Kidney epithelial cell (primary cell): ENCODE measurements at regions not wholly inside any gene's neighbourhood (a gene's known extent, or its start where the extent isn't known, plus 50 kb on each side); places are given as distances from the start of the nearest gene placed in this dataset.

Experiments used
- DNase-seq: peaks from one replicate; pipeline ENCODE4 v3.0.0-alpha.2; 2010; ENCODE audit warnings: low read depth
- H3K27me3 ChIP-seq: 2 replicates; pipeline ENCODE4 v1.6.0; 2011; ENCODE audit warnings: low read length; ENCODE audit not compliant: control insufficient read depth, insufficient read depth
- H3K36me3 ChIP-seq: 2 replicates; pipeline ENCODE4 v1.5.1; 2011; ENCODE audit warnings: low read length; ENCODE audit not compliant: control insufficient read depth, insufficient read depth
- H3K4me3 ChIP-seq: 2 replicates; pipeline ENCODE4 v1.5.1; 2011; ENCODE audit warnings: low read depth, mild to moderate bottlenecking, control low read depth, low read length
- TF ChIP-seq, protein P1 (sequence below): IDR thresholded peaks from 2 replicates; pipeline ENCODE4 v1.5.1; 2011; ENCODE audit warnings: mild to moderate bottlenecking, moderate library complexity, low read length, control low read depth, inconsistent platforms; ENCODE audit not compliant: insufficient read depth, poor library complexity, severe bottlenecking

DNA sequence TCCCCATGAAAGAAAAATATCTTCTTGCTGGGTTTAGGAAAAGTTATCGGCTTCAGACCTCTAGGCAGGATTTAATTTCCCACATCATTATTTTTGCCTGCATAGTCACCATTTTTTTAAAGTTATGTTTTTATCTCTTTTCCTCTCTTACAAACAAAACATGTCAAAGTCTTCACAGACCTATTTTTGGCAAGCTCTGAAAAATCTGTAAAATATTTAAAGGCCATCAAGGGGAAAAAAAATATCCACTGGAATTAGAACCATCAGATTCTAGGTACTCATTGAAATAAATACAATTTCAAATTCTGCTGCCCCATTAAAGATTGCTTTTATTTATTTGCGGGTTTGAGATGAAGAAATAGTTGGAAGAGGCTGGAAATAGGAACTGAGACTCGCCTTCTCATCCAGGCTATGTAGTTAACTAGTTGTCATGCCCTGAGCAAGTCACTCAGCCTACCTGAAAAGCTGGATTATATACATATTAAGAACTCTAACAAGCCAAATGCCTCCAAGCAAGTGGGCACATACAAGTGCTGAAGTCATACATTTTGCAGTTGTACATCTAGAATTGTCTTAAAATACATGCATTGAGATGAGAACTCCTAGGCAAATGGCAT lies 101.7 kb upstream of the SASH1 start:
- TF ChIP-seq, protein P1, sequence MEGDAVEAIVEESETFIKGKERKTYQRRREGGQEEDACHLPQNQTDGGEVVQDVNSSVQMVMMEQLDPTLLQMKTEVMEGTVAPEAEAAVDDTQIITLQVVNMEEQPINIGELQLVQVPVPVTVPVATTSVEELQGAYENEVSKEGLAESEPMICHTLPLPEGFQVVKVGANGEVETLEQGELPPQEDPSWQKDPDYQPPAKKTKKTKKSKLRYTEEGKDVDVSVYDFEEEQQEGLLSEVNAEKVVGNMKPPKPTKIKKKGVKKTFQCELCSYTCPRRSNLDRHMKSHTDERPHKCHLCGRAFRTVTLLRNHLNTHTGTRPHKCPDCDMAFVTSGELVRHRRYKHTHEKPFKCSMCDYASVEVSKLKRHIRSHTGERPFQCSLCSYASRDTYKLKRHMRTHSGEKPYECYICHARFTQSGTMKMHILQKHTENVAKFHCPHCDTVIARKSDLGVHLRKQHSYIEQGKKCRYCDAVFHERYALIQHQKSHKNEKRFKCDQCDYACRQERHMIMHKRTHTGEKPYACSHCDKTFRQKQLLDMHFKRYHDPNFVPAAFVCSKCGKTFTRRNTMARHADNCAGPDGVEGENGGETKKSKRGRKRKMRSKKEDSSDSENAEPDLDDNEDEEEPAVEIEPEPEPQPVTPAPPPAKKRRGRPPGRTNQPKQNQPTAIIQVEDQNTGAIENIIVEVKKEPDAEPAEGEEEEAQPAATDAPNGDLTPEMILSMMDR = no peak
- H3K27me3 ChIP-seq = no peaks in the 10 kb centered on the region
- DNase-seq = no peak
- no peak overlapping the region for H3K4me3 ChIP-seq
- no peaks in the 10 kb centered on the region for H3K36me3 ChIP-seq

DNA sequence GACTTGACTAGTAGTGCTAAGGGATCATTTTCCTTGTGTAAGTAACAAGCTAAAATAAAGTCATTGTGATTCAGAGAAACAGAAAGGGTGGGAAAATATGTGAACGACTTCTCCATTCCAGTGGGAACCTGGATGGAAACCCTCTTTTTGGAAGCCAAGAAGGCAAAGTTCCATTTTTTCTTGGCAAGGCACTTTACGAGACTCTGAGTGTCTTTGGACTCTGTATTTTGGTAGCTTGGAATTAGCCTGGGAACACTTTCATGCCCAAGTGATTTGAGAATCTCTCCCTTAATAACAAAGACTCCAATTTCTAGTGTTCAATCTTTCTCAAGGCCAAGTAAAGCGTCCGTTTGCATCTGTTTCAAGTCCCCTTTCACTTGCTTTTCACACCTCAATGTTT lies 100.5 kb upstream of the SASH1 start:
- no peak for DNase-seq
- Histone ChIP-seq H3K4me3 (no peak overlapping the region), H3K36me3 (no peaks in the 10 kb centered on the region), H3K27me3 (no peaks in the 10 kb centered on the region)
- TF ChIP-seq, protein P1 = no peak

DNA sequence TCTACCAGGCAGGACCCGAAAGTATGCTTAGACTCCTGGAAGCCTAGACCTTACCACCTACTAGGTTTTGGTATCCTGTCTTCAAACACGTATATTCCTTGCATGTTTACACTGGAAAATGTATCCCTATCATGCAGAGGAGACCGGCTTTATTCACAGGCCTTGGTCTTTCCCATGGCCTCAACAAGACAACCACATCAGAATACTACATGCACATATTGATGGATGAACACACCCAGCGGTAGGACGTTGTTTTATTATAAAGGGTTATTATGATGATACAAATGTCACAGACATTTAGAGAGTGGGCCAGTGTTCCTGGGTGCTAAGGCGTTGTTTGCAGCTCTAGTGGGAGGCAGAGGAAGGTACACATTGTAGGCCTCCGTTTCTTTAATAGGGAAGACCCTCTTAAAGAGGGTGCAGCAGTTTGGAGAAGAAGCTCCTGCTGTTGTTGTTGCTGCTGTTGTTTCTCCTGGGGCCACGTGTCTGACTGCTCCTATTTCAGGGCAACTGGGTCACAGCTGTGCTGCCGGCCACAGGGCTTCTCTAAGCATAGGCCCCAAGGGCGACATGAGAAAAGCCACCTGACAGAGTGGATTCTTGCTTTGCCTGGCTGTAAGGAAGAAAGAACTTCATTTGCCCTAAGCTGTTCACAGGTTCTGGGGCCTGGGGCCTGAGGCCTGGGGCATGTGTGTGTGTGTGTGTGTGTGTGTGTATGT lies 98.3 kb upstream of the SASH1 start:
- TF ChIP-seq, protein P1 = no peak
- no peaks in the 10 kb centered on the region for H3K27me3 ChIP-seq
- no peaks in the 10 kb centered on the region for H3K36me3 ChIP-seq
- no peak overlapping the region for H3K4me3 ChIP-seq
- no peak for DNase-seq

DNA sequence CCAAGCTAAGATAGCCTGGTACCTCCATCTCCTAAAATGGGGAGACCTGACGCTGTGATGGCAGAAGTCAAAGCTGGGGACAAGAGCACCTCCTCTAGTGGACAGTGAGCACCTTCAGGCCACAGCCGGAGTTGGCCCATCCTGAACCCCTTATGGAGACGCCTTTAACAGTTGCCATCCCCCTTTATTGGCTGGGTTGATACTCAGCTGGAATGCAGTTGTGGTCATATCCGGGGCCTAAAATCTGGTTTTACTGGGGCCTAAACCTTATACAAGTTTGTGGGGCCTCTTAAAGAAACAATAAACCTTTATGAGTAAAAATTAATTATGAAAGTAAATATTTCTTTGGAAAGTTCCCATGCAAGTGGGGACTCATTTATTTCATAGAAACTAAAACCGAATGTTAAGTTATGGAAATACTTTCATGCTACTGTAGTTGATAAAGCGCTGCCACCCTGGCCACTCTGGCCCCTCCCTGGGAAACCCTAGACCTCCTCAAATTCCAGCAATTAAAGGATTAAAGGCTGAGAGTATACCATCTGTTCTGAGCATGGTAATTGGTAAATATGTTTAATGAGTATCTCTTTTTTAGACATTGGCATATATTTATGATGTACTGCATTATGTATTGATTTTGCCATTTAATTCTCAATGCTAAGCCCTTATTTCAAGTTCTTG lies 95.1 kb upstream of the SASH1 start:
- no peaks in the 10 kb centered on the region for H3K36me3 ChIP-seq
- TF ChIP-seq, protein P1 = no peak
- no peaks in the 10 kb centered on the region for H3K27me3 ChIP-seq
- DNase-seq = no peak
- no peak overlapping the region for H3K4me3 ChIP-seq

DNA sequence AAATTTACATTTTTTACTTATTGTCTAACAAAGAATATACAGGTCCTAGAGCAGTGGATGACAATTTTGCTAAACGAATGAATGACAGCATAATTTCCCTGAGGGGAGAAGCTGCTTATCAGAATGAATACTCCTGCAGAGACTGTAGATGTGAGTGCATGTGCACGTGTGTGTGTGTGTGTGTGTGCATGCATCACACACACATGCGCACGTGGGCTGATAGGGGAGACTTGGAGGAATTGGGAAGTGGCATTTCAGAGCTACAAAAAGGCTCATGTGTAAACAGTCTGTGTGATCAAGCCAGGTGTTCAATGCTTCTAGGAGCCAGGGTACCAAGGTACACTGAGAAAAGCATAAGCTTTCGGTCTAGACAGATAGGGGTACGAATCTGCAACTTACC lies 93.5 kb upstream of the SASH1 start:
- Histone ChIP-seq H3K36me3 (no peaks in the 10 kb centered on the region), H3K4me3 (no peak overlapping the region), H3K27me3 (no peaks in the 10 kb centered on the region)
- TF ChIP-seq, protein P1 = no peak
- no peak for DNase-seq
